T-helper 17 cell (primary cell): ENCODE measurements at regions not wholly inside any gene's neighbourhood (a gene's known extent, or its start where the extent isn't known, plus 50 kb on each side); places are given as distances from the start of the nearest gene placed in this dataset.

ENCODE experiments used
- ATAC-seq: fragments of 150-1000 bp; cut with Tn5 transposase; 2 replicates; pipeline ENCODE4 v1.10.0; 2021; ENCODE audit warnings: mild to moderate bottlenecking, moderate library complexity
- DNase-seq, 3 donors: peaks; one replicate each; pipeline versions ENCODE4 v3.0.0 to v3.0.0-alpha.2; 2020 to 2021
- H3K9me3 ChIP-seq: one replicate; pipeline ENCODE4 v1.7.0; 2013; ENCODE audit warnings: low read length, mild to moderate bottlenecking; ENCODE audit not compliant: control insufficient read depth, poor library complexity, severe bottlenecking
- H3K27ac Mint-ChIP-seq: one replicate; pipeline ENCODE4 v1.8.0; 2022; ENCODE audit warnings: mild to moderate bottlenecking, moderate library complexity, mixed read lengths
- H3K27me3 Mint-ChIP-seq: one replicate; pipeline ENCODE4 v1.8.0; 2022; ENCODE audit warnings: mixed read lengths
- H3K36me3 Mint-ChIP-seq: one replicate; pipeline ENCODE4 v1.8.0; 2022; ENCODE audit warnings: low read depth, mixed read lengths
- H3K4me1 Mint-ChIP-seq: one replicate; pipeline ENCODE4 v1.8.0; 2022; ENCODE audit warnings: mild to moderate bottlenecking, mixed read lengths
- H3K4me3 Mint-ChIP-seq: one replicate; pipeline ENCODE4 v1.8.0; 2022; ENCODE audit warnings: mild to moderate bottlenecking, moderate library complexity, mixed read lengths

GRCh38 chr2:40872580-40872979 is 420.7 kb upstream of the SLC8A1 start:
- no peak for DNase-seq
- H3K4me3 Mint-ChIP-seq: no peak overlapping the region
- H3K36me3 Mint-ChIP-seq: no peaks in the 10 kb centered on the region
- H3K27me3 Mint-ChIP-seq: no peaks in the 10 kb centered on the region
- ATAC-seq: no peak
- no peaks in the 10 kb centered on the region for H3K9me3 ChIP-seq
- H3K4me1 Mint-ChIP-seq: no peaks in the 10 kb centered on the region
- no peak overlapping the region for H3K27ac Mint-ChIP-seq

DNA sequence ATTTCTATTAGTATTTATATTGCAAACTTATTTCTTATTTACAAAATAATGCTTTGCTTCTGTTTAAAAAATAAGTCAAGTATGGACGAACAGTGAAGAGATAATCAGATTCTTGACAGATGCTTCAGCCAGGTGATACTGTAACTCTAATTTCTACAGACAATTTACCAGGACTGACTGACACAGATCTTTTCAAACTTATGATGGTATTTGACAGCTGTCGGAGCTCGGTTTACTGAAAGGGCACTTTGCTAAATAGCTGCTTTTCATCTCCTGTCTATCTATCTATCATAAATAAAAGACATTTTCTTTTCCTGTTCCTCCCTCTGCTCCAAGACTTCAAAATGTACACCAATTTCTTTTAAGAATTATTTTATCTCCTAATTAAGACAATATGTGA is 422.5 kb upstream of the SLC8A1 start:
- DNase-seq: no peak
- no peaks in the 10 kb centered on the region for H3K4me1 Mint-ChIP-seq
- H3K27ac Mint-ChIP-seq: no peak overlapping the region
- no peak overlapping the region for H3K4me3 Mint-ChIP-seq
- ATAC-seq: no peak
- H3K9me3 ChIP-seq: no peaks in the 10 kb centered on the region
- no peaks in the 10 kb centered on the region for H3K27me3 Mint-ChIP-seq
- H3K36me3 Mint-ChIP-seq: no peaks in the 10 kb centered on the region

- ATAC-seq: no peak
- no peak overlapping the region for H3K27ac Mint-ChIP-seq
These were observed 425.9 kb upstream of the SLC8A1 start for GRCh38 chr2:40877734-40878288.

GRCh38 chr2:40879305-40879704 is 427.4 kb upstream of the SLC8A1 start:
- DNase-seq (no peak), ATAC-seq (no peak)
- no peaks in the 10 kb centered on the region for H3K9me3 ChIP-seq
- Mint-ChIP-seq H3K4me3 (no peak overlapping the region), H3K27me3 (no peaks in the 10 kb centered on the region), H3K27ac (no peak overlapping the region), H3K36me3 (no peaks in the 10 kb centered on the region), H3K4me1 (no peaks in the 10 kb centered on the region)

More at GRCh38 chr2:40877734-40878288, 425.9 kb upstream of the SLC8A1 start:
- no peaks in the 10 kb centered on the region for H3K36me3 Mint-ChIP-seq
- H3K4me1 Mint-ChIP-seq: no peaks in the 10 kb centered on the region
- no peak overlapping the region for H3K4me3 Mint-ChIP-seq
- H3K9me3 ChIP-seq: no peaks in the 10 kb centered on the region
- DNase-seq: no peak
- no peaks in the 10 kb centered on the region for H3K27me3 Mint-ChIP-seq

DNA sequence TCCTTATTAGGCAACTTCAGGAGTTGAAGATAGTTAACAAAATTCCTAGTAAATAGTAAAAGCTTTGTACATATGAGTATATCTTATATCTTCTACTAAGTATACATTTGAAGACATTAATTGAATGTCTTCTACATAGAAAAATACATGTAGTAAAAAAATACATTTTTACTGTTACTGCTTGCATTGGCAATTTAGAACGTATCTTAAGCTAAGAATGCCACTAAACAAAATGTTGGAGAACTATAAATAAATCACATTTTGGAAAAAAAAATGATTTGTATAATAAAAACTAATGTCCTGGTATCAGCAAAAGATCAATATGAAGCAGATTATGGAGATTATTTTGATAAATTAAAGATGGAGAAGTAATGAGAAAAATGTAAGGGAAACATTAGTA is 434.2 kb upstream of the SLC8A1 start:
- no peak overlapping the region for H3K27ac Mint-ChIP-seq
- H3K27me3 Mint-ChIP-seq: no peaks in the 10 kb centered on the region
- ATAC-seq: no peak
- no peaks in the 10 kb centered on the region for H3K36me3 Mint-ChIP-seq
- no peaks in the 10 kb centered on the region for H3K9me3 ChIP-seq
- no peak for DNase-seq
- no peak overlapping the region for H3K4me3 Mint-ChIP-seq
- no peaks in the 10 kb centered on the region for H3K4me1 Mint-ChIP-seq

GRCh38 chr2:40886655-40887054 is 434.8 kb upstream of the SLC8A1 start:
- no peak for DNase-seq
- Mint-ChIP-seq H3K27ac (no peak overlapping the region), H3K36me3 (no peaks in the 10 kb centered on the region), H3K27me3 (no peaks in the 10 kb centered on the region), H3K4me3 (no peak overlapping the region), H3K4me1 (no peaks in the 10 kb centered on the region)
- H3K9me3 ChIP-seq: no peaks in the 10 kb centered on the region
- no peak for ATAC-seq

DNA sequence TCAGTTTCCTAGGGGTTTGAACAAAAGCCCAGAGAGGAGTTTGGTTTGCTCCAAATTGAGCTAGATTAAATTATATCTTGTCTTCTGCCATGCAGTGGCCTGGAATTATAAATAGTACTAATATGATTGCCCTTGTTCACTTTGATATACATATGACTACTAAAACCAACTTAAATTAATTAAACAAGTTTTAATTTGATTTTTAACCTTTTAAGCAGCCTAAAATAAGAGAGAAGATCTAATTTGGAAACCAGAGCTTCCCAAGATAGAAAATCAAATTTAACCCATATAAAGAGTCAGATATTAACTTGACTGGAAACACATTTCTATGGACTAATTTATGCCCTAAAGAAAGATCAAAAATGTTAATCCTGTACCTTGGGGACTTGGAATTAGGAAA is 444.5 kb upstream of the SLC8A1 start:
- Mint-ChIP-seq H3K4me1 (no peaks in the 10 kb centered on the region), H3K4me3 (no peak overlapping the region), H3K27ac (no peak overlapping the region), H3K27me3 (no peaks in the 10 kb centered on the region), H3K36me3 (no peaks in the 10 kb centered on the region)
- ATAC-seq (no peak), DNase-seq (no peak)
- H3K9me3 ChIP-seq: no peaks in the 10 kb centered on the region

- Mint-ChIP-seq H3K4me1 (no peaks in the 10 kb centered on the region), H3K27ac (no peak overlapping the region), H3K27me3 (no peaks in the 10 kb centered on the region), H3K4me3 (no peak overlapping the region), H3K36me3 (no peaks in the 10 kb centered on the region)
- H3K9me3 ChIP-seq: no peaks in the 10 kb centered on the region
- DNase-seq (no peak), ATAC-seq (no peak)
These were observed 462.8 kb upstream of the SLC8A1 start for GRCh38 chr2:40914666-40915065.

DNA sequence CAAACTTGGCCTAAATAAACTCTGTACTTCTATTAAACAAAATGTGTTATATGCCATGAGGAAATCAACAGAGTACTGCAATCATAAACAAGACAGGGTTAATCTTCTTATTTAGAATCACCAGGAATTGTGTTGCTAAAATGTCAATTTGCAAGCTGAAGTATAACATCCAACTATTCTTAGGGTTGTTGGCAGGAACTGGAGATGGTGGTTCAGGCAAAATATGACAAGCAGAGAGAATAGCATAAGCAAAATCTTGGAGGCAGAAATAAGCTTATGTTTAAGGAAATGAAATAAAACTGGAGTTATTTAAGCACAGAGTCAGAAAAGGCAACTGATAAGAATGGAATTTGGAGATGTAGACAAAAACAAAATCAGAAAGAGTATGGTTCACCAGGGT is 463.8 kb upstream of the SLC8A1 start:
- H3K9me3 ChIP-seq: no peaks in the 10 kb centered on the region
- DNase-seq: no peak
- no peak for ATAC-seq

DNA sequence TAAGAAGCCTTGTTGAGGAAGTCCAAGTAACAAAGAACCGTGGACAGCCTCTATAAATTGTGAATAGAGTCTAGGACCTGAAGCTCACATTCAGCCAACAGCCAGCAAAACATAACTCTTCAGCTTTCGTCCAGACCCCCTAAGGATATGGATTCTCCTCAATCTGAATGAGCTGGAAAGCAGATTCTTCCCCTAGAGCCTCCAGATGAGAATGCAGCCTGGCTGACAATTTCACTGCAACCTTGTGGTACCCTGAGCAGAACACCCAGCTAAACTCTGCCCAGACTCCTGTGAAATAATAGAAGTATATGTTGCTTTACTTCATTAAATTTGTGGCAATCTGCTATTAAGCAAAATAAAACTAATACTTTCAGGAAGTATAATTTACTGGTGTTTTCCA is 483.5 kb upstream of the SLC8A1 start:
- H3K27me3 Mint-ChIP-seq: no peaks in the 10 kb centered on the region
- no peak overlapping the region for H3K27ac Mint-ChIP-seq
- H3K36me3 Mint-ChIP-seq: no peaks in the 10 kb centered on the region
- ATAC-seq (no peak), DNase-seq (no peak)
- H3K9me3 ChIP-seq: peaks cover 6% of the 10 kb centered on the region
- no peaks in the 10 kb centered on the region for H3K4me1 Mint-ChIP-seq
- no peak overlapping the region for H3K4me3 Mint-ChIP-seq

More for the DNA sequence above, 463.8 kb upstream of the SLC8A1 start:
- no peaks in the 10 kb centered on the region for H3K27me3 Mint-ChIP-seq
- H3K27ac Mint-ChIP-seq: no peak overlapping the region
- H3K4me1 Mint-ChIP-seq: no peaks in the 10 kb centered on the region
- no peaks in the 10 kb centered on the region for H3K36me3 Mint-ChIP-seq
- no peak overlapping the region for H3K4me3 Mint-ChIP-seq

DNA sequence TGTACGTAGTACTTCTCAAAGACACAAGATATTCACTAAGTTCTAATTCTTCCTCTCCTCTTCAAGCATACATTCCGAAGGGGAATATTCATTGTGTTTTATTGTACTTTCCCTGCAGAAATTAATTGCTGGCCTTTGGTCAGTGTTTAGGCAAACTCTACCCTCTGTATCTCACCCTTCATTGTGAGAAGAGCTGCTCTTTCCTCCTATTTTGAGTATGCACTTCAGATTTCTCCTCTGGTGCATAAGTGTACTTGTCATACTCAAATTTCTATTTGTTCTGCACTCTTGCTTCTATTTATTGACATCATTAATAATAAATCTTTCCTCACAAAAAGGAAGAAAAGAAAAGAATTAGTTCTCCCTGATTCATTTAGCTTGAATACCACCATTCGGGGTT is 485.4 kb upstream of the SLC8A1 start:
- ATAC-seq (no peak), DNase-seq (no peak)
- no peaks in the 10 kb centered on the region for H3K27me3 Mint-ChIP-seq
- peaks cover 6% of the 10 kb centered on the region for H3K9me3 ChIP-seq
- no peaks in the 10 kb centered on the region for H3K4me1 Mint-ChIP-seq
- H3K4me3 Mint-ChIP-seq: no peak overlapping the region
- H3K36me3 Mint-ChIP-seq: no peaks in the 10 kb centered on the region
- H3K27ac Mint-ChIP-seq: no peak overlapping the region

- Mint-ChIP-seq H3K27ac (no peak overlapping the region), H3K4me3 (no peak overlapping the region), H3K4me1 (no peaks in the 10 kb centered on the region), H3K27me3 (no peaks in the 10 kb centered on the region), H3K36me3 (no peaks in the 10 kb centered on the region)
- H3K9me3 ChIP-seq: no peaks in the 10 kb centered on the region
- DNase-seq (no peak), ATAC-seq (no peak)
These were observed 501.5 kb upstream of the SLC8A1 start for GRCh38 chr2:40953341-40953740.

- Mint-ChIP-seq H3K27ac (no peak overlapping the region), H3K27me3 (no peaks in the 10 kb centered on the region), H3K36me3 (no peaks in the 10 kb centered on the region), H3K4me3 (no peak overlapping the region), H3K4me1 (no peaks in the 10 kb centered on the region)
- DNase-seq: no peak
- no peaks in the 10 kb centered on the region for H3K9me3 ChIP-seq
- ATAC-seq: no peak
These were observed 503.2 kb upstream of the SLC8A1 start for GRCh38 chr2:40955042-40955441.

DNA sequence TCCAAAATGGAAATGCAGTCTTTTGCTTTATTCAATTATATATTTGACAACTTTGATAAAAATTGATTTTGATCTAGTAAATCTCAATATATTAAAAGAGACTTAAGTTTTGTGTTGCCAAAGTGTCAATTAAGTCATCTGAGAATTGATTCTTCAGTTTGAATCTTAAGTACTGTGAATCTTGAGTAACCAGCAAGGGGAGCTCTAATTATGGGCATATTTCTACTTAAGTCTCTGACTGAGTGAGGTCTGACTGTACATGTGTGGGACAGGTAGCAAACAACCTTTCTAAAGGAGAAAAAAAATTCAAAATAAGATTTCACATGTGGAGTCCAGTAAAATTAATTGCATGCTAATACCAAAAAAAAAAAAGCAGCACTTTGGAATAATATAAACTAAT is 503.7 kb upstream of the SLC8A1 start:
- Mint-ChIP-seq H3K27ac (no peak overlapping the region), H3K4me1 (no peaks in the 10 kb centered on the region), H3K4me3 (no peak overlapping the region), H3K36me3 (no peaks in the 10 kb centered on the region), H3K27me3 (no peaks in the 10 kb centered on the region)
- H3K9me3 ChIP-seq: no peaks in the 10 kb centered on the region
- no peak for ATAC-seq
- no peak for DNase-seq
